ENCODE measurements at regions not wholly inside any gene's neighbourhood (a gene's known extent, or its start where the extent isn't known, plus 50 kb on each side); places are given as distances from the start of the nearest gene placed in this dataset.

GRCh38 chr15:87609474-87609873 is 647.1 kb downstream of the NTRK3 start:
- intact Hi-C loops (cut with DNase I): no loop called here
- DNase-seq (no peak), ATAC-seq (peak; percentile 74 to 94)

- intact Hi-C loops (cut with DNase I): no loop called here
- DNase-seq: no peak
- ATAC-seq: no peak
These were observed 648.1 kb downstream of the NTRK3 start for GRCh38 chr15:87608238-87609028.

GRCh38 chr15:87606971-87607370 is 649.6 kb downstream of the NTRK3 start:
- DNase-seq (no peak), ATAC-seq (no peak)
- intact Hi-C loops (cut with DNase I): no loop called here

- ATAC-seq: no peak
- intact Hi-C loops (cut with DNase I): no loop called here
- DNase-seq: no peak
These were observed 651.6 kb downstream of the NTRK3 start for GRCh38 chr15:87604857-87605446.

GRCh38 chr15:87602371-87602770 is 654.2 kb downstream of the NTRK3 start:
- no peak for ATAC-seq
- no peak for DNase-seq
- intact Hi-C loops (cut with DNase I): no loop called here

GRCh38 chr15:87599616-87600015 is 656.9 kb downstream of the NTRK3 start:
- ATAC-seq (no peak), DNase-seq (no peak)
- intact Hi-C loops (cut with DNase I): no loop called here

- no peak for DNase-seq
- peak in 1 of 2 donors; percentile 68 for ATAC-seq
- intact Hi-C loops (cut with DNase I): no loop called here
These were observed 659.0 kb downstream of the NTRK3 start for GRCh38 chr15:87597346-87598052.

GRCh38 chr15:87591582-87591981 is 665.0 kb downstream of the NTRK3 start:
- intact Hi-C loops (cut with DNase I): no loop called here
- ATAC-seq: no peak
- no peak for DNase-seq

GRCh38 chr15:87591042-87591441 is 665.5 kb downstream of the NTRK3 start:
- DNase-seq (no peak), ATAC-seq (no peak)
- intact Hi-C loops (cut with DNase I): no loop called here

GRCh38 chr15:87589134-87589533 is 667.4 kb downstream of the NTRK3 start:
- intact Hi-C loops (cut with DNase I): no loop called here
- no peak for DNase-seq
- ATAC-seq: no peak

GRCh38 chr15:87582169-87582568 is 674.4 kb downstream of the NTRK3 start:
- DNase-seq: no peak
- no peak for ATAC-seq
- intact Hi-C loops (cut with DNase I): no loop called here

- DNase-seq: no peak
- intact Hi-C loops (cut with DNase I): no loop called here
- no peak for ATAC-seq
These were observed 677.0 kb downstream of the NTRK3 start for GRCh38 chr15:87579537-87579936.

GRCh38 chr15:87578776-87579175 is 677.8 kb downstream of the NTRK3 start:
- ATAC-seq (no peak), DNase-seq (no peak)
- intact Hi-C loops (cut with DNase I): no loop called here

- intact Hi-C loops (cut with DNase I): no loop called here
- DNase-seq (no peak), ATAC-seq (no peak)
These were observed 679.2 kb downstream of the NTRK3 start for GRCh38 chr15:87577336-87577735.

- DNase-seq (no peak), ATAC-seq (no peak)
- intact Hi-C loops (cut with DNase I): no loop called here
These were observed 679.9 kb downstream of the NTRK3 start for GRCh38 chr15:87576486-87577176.

GRCh38 chr15:87575896-87576473 is 680.6 kb downstream of the NTRK3 start:
- DNase-seq (no peak), ATAC-seq (no peak)
- intact Hi-C loops (cut with DNase I): no loop called here

- intact Hi-C loops (cut with DNase I): no loop called here
- DNase-seq (no peak), ATAC-seq (no peak)
These were observed 683.0 kb downstream of the NTRK3 start for GRCh38 chr15:87573534-87573933.

- no peak for ATAC-seq
- intact Hi-C loops (cut with DNase I): no loop called here
- no peak for DNase-seq
These were observed 683.5 kb downstream of the NTRK3 start for GRCh38 chr15:87573039-87573438.

- intact Hi-C loops (cut with DNase I): no loop called here
- DNase-seq: no peak
- ATAC-seq: no peak
These were observed 684.1 kb downstream of the NTRK3 start for GRCh38 chr15:87572381-87572910.

All from left cardiac atrium (tissue), 4 donors.